Stimulated activated CD8-positive, alpha-beta memory T cell treated with anti-CD3 and anti-CD28 coated beads, Interleukin-15, amount 100 ng/mL, for 4 hours (primary cell): ENCODE measurements at regions not wholly inside any gene's neighbourhood (a gene's known extent, or its start where the extent isn't known, plus 50 kb on each side); places are given as distances from the start of the nearest gene placed in this dataset.

Experiments
- DNase-seq, 2 donors: peaks; one replicate each; pipeline ENCODE4 v3.0.0-alpha.2; 2020; ENCODE audit warnings: low read depth in 2 of 2

- no peak for DNase-seq
Observed at GRCh38 chr9:81532251-81532650, 157.1 kb downstream of the TLE1 start.

- no peak for DNase-seq
Observed at GRCh38 chr9:81531511-81531910, 157.8 kb downstream of the TLE1 start.

GRCh38 chr9:81530846-81531245 lies 158.5 kb downstream of the TLE1 start:
- no peak for DNase-seq

- DNase-seq = no peak
Observed at GRCh38 chr9:81530310-81530810, 159.0 kb downstream of the TLE1 start.

GRCh38 chr9:81529556-81530193 lies 159.7 kb downstream of the TLE1 start:
- DNase-seq = no peak

GRCh38 chr9:81526587-81526986 lies 162.8 kb downstream of the TLE1 start:
- DNase-seq = no peak

- DNase-seq = no peak
Observed at GRCh38 chr9:81522716-81523551, 166.4 kb downstream of the TLE1 start.

GRCh38 chr9:81521892-81522291 lies 167.5 kb downstream of the TLE1 start:
- no peak for DNase-seq

- no peak for DNase-seq
Observed at GRCh38 chr9:81519816-81520495, 169.4 kb downstream of the TLE1 start.

- DNase-seq = no peak
Observed at GRCh38 chr9:81517954-81518353, 171.4 kb downstream of the TLE1 start.

GRCh38 chr9:81513059-81513458 lies 176.3 kb downstream of the TLE1 start:
- no peak for DNase-seq

GRCh38 chr9:81512641-81513040 lies 176.7 kb downstream of the TLE1 start:
- no peak for DNase-seq

GRCh38 chr9:81508476-81508875 lies 180.9 kb downstream of the TLE1 start:
- DNase-seq = no peak

- DNase-seq = no peak
Observed at GRCh38 chr9:81506941-81507864, 182.1 kb downstream of the TLE1 start.

GRCh38 chr9:81499594-81499993 lies 189.8 kb downstream of the TLE1 start:
- DNase-seq = no peak

- DNase-seq = no peak
Observed at GRCh38 chr9:81499021-81499454, 190.3 kb downstream of the TLE1 start.

GRCh38 chr9:81498576-81498975 lies 190.8 kb downstream of the TLE1 start:
- DNase-seq = no peak

- no peak for DNase-seq
Observed at GRCh38 chr9:81497091-81497490, 192.3 kb downstream of the TLE1 start.

- DNase-seq = no peak
Observed at GRCh38 chr9:81492710-81493447, 196.5 kb downstream of the TLE1 start.

- no peak for DNase-seq
Observed at GRCh38 chr9:81490605-81491331, 198.6 kb downstream of the TLE1 start.
